Activated naive CD8-positive, alpha-beta T cell treated with anti-CD3 and anti-CD28 coated beads, Interleukin-2, amount 50 U/mL, for 24 hours (primary cell): ENCODE measurements at regions not wholly inside any gene's neighbourhood (a gene's known extent, or its start where the extent isn't known, plus 50 kb on each side); places are given as distances from the start of the nearest gene placed in this dataset.

Source experiments
- ATAC-seq: fragments of 150-1000 bp; cut with Tn5 transposase; one replicate; pipeline ENCODE4 v1.10.0; 2021
- DNase-seq: peaks from one replicate; pipeline ENCODE4 v3.0.0; 2021
- H3K27ac Mint-ChIP-seq: one replicate; pipeline ENCODE4 v1.8.0; 2021; ENCODE audit warnings: mild to moderate bottlenecking, mixed read lengths
- H3K27me3 Mint-ChIP-seq: one replicate; pipeline ENCODE4 v1.8.0; 2021; ENCODE audit warnings: mixed read lengths
- H3K36me3 Mint-ChIP-seq: one replicate; pipeline ENCODE4 v1.8.0; 2021; ENCODE audit warnings: low read depth, mixed read lengths
- H3K4me1 Mint-ChIP-seq: one replicate; pipeline ENCODE4 v1.8.0; 2021; ENCODE audit warnings: mixed read lengths
- H3K4me3 Mint-ChIP-seq: one replicate; pipeline ENCODE4 v1.8.0; 2021; ENCODE audit warnings: mild to moderate bottlenecking, moderate library complexity, mixed read lengths
- H3K9me3 Mint-ChIP-seq: one replicate; pipeline ENCODE4 v1.8.0; 2021; ENCODE audit warnings: mixed read lengths

DNA sequence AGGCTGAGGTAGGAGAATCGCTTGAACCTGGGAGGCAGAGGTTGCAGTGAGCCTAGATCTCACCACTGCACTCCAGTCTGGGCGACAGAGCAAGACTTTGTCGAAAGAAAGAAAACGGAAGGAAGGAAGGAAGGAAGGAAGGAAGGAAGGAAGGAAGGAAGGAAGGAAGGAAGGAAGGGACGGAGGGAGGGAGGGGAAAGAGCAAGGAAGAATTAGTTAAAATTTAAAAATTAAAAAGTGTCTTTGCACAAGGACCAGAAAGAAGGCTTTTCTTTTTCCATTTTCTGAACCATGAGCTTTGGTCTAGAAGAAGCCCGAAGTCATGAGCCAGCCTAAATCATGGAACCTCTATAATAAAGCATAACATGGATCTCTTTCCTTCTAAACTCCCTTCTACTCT, 138.2 kb upstream of the DNAJC10 start:
- H3K27ac Mint-ChIP-seq: no peak overlapping the region
- no peaks in the 10 kb centered on the region for H3K9me3 Mint-ChIP-seq
- no peaks in the 10 kb centered on the region for H3K4me1 Mint-ChIP-seq
- no peak for DNase-seq
- H3K4me3 Mint-ChIP-seq: no peak overlapping the region
- no peaks in the 10 kb centered on the region for H3K27me3 Mint-ChIP-seq
- no peaks in the 10 kb centered on the region for H3K36me3 Mint-ChIP-seq
- ATAC-seq: no peak

DNA sequence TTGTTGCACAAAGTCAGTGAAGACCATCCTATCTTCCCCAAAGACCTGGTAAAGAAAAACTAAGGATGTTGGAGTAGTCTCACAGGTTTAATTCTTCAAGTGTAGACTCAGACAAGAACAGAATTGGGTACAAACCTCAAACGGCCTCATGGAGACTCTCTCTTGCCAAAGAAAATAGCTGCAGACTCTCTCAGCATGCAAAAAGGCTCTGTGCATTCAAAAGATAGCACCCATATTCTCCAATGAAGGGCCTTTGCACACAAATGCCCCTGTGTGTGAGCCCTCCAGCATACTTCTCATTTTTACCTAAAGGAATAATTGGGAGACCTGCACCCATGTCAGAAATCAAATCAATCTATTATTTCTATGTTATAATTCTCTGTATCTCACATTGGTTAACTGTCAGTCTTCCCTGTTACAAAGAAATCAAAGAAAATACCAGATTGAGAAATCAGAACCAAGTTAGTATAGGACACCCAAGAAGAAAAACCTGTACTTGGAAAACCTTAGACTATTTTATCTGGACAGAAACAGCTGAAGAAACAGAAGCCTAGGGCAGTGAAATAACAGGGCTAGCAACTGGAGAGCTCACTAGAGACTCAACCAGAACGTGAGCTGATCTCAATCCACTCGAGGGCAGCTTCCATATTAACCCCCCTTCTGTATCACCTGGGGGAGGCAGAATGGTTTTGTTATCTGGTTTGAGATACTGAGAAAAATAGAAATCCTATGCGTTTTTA, 134.7 kb upstream of the DNAJC10 start:
- Mint-ChIP-seq H3K9me3 (no peaks in the 10 kb centered on the region), H3K27ac (no peak overlapping the region), H3K4me3 (no peak overlapping the region), H3K27me3 (no peaks in the 10 kb centered on the region), H3K36me3 (no peaks in the 10 kb centered on the region), H3K4me1 (no peaks in the 10 kb centered on the region)
- DNase-seq (no peak), ATAC-seq (no peak)

DNA sequence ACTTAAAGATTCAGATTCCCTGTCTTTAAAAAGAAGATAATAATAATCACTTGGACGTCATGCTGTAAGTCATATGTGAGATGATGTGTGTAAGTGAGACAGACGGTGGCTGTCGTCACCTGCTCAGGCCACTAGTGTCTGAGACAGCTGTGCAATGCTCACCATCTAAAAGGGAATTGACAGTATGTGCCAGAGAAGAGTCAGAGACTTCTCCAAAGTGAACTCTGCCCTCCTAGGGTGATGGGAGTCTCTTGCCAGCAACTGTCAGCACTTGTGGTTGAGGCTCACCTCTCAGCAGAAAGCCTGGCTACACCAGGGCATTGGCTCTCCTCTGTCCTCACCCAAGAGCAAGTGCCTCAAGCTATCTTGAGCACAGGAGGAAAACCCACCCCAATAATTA, 131.6 kb upstream of the DNAJC10 start:
- H3K9me3 Mint-ChIP-seq: no peaks in the 10 kb centered on the region
- no peaks in the 10 kb centered on the region for H3K4me1 Mint-ChIP-seq
- no peaks in the 10 kb centered on the region for H3K36me3 Mint-ChIP-seq
- DNase-seq: no peak
- no peak for ATAC-seq
- no peak overlapping the region for H3K27ac Mint-ChIP-seq
- H3K4me3 Mint-ChIP-seq: no peak overlapping the region
- H3K27me3 Mint-ChIP-seq: no peaks in the 10 kb centered on the region

DNA sequence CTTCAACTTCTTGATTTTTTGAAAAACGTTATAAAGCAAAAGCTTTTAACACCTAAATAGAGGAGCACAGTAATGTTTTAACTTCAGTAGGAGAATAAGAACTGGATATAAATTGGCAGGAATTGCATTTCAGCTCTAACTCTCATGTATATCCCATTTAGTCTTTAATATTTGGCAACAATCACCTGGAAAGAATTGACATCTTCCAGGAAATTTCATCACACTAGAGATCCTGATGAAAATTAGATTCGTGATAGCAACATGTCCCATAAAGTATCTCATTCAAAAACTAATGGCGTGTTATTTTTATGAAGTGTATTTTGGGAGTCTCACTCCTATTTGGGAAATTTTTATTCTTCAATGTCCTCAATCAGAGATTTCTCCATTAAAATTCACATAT, 131.1 kb upstream of the DNAJC10 start:
- no peaks in the 10 kb centered on the region for H3K9me3 Mint-ChIP-seq
- H3K27ac Mint-ChIP-seq: no peak overlapping the region
- DNase-seq (no peak), ATAC-seq (no peak)
- H3K27me3 Mint-ChIP-seq: no peaks in the 10 kb centered on the region
- no peak overlapping the region for H3K4me3 Mint-ChIP-seq
- H3K36me3 Mint-ChIP-seq: no peaks in the 10 kb centered on the region
- no peaks in the 10 kb centered on the region for H3K4me1 Mint-ChIP-seq

DNA sequence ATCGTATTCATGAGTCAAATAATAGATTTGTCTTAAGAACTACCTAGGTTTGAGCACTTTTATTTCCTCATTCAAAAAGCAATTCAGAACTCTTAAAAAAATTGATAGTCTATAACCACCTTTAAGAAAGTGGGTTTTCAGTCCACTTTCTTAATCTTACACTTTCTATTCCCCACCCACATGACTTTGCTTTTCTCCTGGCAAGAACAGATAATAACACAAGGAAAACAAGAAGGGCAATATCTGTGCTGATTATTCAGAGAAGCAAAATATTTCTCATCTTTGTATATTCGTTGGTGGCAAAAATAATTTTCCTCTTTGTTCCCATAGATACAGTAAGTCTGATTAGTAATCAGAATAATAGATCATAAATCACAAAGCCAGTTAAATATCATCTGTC, 130.6 kb upstream of the DNAJC10 start:
- DNase-seq: no peak
- no peaks in the 10 kb centered on the region for H3K4me1 Mint-ChIP-seq
- no peak overlapping the region for H3K27ac Mint-ChIP-seq
- no peaks in the 10 kb centered on the region for H3K9me3 Mint-ChIP-seq
- H3K27me3 Mint-ChIP-seq: no peaks in the 10 kb centered on the region
- no peak overlapping the region for H3K4me3 Mint-ChIP-seq
- H3K36me3 Mint-ChIP-seq: no peaks in the 10 kb centered on the region
- no peak for ATAC-seq

DNA sequence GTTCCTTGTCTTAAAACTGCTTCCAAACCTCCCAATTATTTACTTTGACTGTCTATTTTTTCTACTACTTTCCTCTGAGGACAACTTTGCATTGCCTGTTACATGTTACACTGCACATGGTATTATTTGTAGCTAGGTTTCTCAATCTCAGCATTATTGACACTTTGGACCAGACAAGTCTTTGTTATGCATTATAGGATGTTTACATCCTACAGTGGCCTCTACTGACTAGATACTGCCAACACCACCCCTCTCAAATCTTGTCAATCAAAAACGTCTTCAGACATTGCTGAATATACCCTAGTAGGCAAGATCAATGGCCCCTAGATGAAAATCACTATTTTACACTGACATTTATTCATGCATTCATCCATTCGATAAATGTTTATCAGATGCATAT, 129.6 kb upstream of the DNAJC10 start:
- Mint-ChIP-seq H3K27ac (no peak overlapping the region), H3K9me3 (no peaks in the 10 kb centered on the region)
- ATAC-seq: no peak

DNA sequence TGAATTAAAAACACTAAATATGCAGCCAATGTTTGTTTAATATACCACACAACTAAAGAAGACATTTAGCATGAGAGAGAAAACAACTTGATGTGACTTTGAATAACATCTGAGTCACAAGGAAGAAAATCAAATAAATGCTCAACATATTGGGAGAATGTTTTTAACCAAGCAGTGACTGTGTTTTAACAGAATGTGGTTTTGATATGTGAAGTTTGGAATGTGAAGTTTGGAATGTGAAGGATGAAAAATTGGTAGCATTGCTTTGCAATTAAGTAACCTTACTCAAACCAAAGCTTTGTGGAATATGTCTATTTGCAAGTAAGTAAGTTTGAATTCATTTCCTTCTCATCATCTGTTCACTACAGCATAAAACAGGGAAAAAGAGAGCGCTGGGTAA, 128.2 kb upstream of the DNAJC10 start:
- no peaks in the 10 kb centered on the region for H3K27me3 Mint-ChIP-seq
- no peaks in the 10 kb centered on the region for H3K36me3 Mint-ChIP-seq
- H3K4me3 Mint-ChIP-seq: no peak overlapping the region
- no peak for DNase-seq
- H3K27ac Mint-ChIP-seq: no peak overlapping the region
- no peak for ATAC-seq
- H3K9me3 Mint-ChIP-seq: no peaks in the 10 kb centered on the region
- no peaks in the 10 kb centered on the region for H3K4me1 Mint-ChIP-seq

More for the DNA sequence above, 129.6 kb upstream of the DNAJC10 start:
- H3K4me3 Mint-ChIP-seq: no peak overlapping the region
- no peaks in the 10 kb centered on the region for H3K4me1 Mint-ChIP-seq
- DNase-seq: no peak
- H3K27me3 Mint-ChIP-seq: no peaks in the 10 kb centered on the region
- H3K36me3 Mint-ChIP-seq: no peaks in the 10 kb centered on the region

DNA sequence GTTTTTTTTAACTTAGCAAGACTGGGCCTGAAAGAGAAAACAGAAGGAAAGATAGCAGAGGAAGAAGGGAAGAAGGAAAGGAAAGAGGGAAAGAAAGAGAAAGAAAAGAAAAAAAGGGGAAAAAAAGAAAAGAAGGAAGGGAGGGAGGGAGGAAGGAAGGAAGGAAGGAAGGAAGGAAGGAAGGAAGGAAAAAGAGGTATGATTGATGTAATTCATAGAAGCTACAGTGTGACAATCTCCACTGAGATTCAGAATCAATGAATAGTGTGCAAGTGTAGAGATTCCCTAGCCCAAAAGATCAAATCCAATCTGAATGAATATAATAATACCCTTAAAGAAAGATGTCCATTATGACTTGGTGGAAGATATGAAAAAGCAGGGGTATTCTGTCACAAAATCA, 126.9 kb upstream of the DNAJC10 start:
- no peaks in the 10 kb centered on the region for H3K4me1 Mint-ChIP-seq
- no peaks in the 10 kb centered on the region for H3K9me3 Mint-ChIP-seq
- no peaks in the 10 kb centered on the region for H3K36me3 Mint-ChIP-seq

DNA sequence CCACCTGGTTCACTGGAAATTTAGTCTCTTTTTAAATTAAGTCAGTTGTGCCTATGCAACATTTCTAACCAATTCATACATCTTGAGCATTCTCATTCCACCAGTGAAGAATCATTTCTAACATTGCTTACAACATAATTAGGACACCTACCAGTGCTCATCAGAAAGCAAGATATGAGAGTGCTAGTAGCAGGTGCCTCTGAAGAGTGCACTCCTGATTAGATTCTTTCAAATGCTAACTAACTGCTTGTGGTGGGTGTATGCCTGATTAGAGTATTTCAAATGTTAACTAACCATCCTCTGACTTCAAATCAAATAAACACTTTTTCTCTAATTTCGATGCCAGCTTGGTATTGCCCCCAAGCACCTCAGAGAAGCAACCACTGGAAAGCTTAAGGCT, 124.3 kb upstream of the DNAJC10 start:
- H3K4me3 Mint-ChIP-seq: no peak overlapping the region
- DNase-seq: no peak
- H3K27ac Mint-ChIP-seq: no peak overlapping the region
- no peaks in the 10 kb centered on the region for H3K9me3 Mint-ChIP-seq
- no peaks in the 10 kb centered on the region for H3K27me3 Mint-ChIP-seq
- H3K4me1 Mint-ChIP-seq: no peaks in the 10 kb centered on the region
- ATAC-seq: no peak
- no peaks in the 10 kb centered on the region for H3K36me3 Mint-ChIP-seq

More for the DNA sequence above, 126.9 kb upstream of the DNAJC10 start:
- no peak for DNase-seq
- no peak overlapping the region for H3K4me3 Mint-ChIP-seq
- ATAC-seq: no peak
- no peaks in the 10 kb centered on the region for H3K27me3 Mint-ChIP-seq
- H3K27ac Mint-ChIP-seq: no peak overlapping the region

DNA sequence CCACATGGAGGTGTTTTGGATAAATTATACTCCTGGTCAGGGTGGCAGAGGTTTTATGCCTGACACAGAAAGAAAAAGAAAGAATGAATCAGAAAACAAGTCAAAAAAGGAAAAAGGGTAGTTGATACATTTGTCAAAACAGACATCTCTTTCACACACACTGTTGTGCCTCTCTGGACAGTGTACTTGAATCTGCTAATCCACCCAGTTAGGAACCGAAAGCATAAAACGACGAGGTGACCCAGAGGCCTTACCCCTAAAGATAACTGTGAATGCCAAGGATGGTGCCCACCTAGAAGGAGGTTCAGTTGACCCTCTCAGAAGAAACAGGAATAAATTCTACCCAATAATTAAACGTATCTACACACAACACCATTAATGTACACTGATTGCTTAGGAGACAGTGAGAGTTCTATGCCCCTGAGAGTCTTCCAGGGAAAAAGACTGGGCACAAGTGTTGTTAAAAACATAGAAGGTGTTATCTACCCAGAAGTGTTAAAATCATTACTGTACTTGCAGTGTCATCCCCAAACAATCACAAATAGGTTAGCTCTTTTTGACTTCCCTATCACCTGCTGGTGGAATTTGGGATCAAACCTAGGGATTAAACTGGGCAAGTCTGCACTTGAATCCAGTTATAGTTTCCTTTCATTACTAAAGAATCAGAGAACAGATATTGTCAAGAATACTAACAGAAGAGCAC, 123.2 kb upstream of the DNAJC10 start:
- no peak overlapping the region for H3K4me3 Mint-ChIP-seq
- DNase-seq: no peak
- H3K27ac Mint-ChIP-seq: no peak overlapping the region
- no peaks in the 10 kb centered on the region for H3K4me1 Mint-ChIP-seq
- no peak for ATAC-seq
- H3K9me3 Mint-ChIP-seq: no peaks in the 10 kb centered on the region
- no peaks in the 10 kb centered on the region for H3K36me3 Mint-ChIP-seq
- H3K27me3 Mint-ChIP-seq: peaks cover 2% of the 10 kb centered on the region

DNA sequence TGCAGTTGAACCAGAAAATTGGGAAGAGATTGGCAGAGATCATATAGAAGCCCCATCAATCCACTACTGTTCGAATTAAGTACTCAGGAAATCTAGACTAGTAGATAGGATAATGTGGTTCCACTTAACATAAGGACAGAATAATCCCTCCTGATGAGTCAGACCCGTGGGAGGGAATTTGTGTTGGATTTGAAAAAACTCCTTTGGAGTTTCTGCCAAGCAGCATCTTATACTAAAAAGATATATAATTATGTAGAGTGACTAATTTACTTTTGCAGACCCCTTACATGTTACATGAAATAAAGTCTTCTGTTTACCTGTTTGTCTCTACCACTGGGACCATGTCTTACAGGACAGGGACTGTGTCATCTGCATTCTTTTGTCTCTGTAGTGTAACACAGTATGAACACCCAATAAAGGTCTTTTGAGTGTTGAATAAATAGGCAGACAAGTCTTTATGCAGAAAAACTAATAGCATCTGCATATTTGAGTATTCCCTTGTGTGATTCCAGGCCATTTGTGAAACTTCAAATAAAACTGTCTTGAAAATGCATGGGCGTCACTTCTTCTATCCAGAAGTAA, 122.6 kb upstream of the DNAJC10 start:
- Mint-ChIP-seq H3K27me3 (peaks cover 2% of the 10 kb centered on the region), H3K4me3 (no peak overlapping the region), H3K27ac (no peak overlapping the region), H3K4me1 (no peaks in the 10 kb centered on the region), H3K36me3 (no peaks in the 10 kb centered on the region), H3K9me3 (no peaks in the 10 kb centered on the region)
- DNase-seq (no peak), ATAC-seq (no peak)

DNA sequence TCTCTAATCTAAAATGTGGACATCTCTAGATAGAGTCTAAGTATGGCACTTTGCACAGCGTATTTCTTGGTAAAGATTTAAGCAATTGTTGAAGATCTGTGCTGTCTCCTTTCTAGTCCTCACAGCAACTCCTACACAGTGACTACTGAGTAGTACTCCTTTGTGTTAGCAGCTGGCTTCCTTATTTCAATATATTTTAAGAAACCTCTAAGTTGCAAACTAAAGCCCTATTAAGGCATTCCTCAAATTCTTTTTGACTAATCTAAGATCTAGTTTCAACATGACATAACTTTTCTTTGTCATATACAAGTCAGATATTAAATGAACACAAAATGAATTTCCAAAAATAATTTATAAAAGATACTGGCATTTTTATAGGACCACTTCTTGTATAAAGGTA, 121.8 kb upstream of the DNAJC10 start:
- Mint-ChIP-seq H3K9me3 (no peaks in the 10 kb centered on the region), H3K4me1 (no peaks in the 10 kb centered on the region), H3K4me3 (no peak overlapping the region), H3K27ac (no peak overlapping the region), H3K27me3 (peaks cover 2% of the 10 kb centered on the region), H3K36me3 (no peaks in the 10 kb centered on the region)
- ATAC-seq: no peak
- no peak for DNase-seq

DNA sequence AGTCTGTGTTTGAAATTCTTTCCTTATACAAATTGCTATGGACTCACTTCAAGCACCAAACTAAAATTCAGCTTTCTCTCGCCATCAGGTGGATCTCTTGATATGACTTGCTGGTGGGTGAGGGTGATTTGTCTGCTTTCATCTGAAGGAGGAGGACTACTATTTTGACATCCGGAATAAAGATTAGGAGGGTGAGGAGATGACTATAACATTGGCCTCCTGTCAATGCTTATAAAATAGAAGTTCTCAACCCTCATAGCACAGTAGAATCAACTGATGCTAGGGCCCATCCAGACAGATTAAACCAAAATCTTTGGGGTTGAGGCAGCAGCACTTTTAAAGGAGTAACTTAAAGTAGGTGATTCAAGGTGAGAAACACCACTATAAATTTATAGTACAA, 120.4 kb upstream of the DNAJC10 start:
- Mint-ChIP-seq H3K4me3 (no peak overlapping the region), H3K27ac (no peak overlapping the region), H3K27me3 (peaks cover 2% of the 10 kb centered on the region), H3K36me3 (no peaks in the 10 kb centered on the region), H3K4me1 (no peaks in the 10 kb centered on the region), H3K9me3 (no peaks in the 10 kb centered on the region)
- DNase-seq (no peak), ATAC-seq (no peak)

DNA sequence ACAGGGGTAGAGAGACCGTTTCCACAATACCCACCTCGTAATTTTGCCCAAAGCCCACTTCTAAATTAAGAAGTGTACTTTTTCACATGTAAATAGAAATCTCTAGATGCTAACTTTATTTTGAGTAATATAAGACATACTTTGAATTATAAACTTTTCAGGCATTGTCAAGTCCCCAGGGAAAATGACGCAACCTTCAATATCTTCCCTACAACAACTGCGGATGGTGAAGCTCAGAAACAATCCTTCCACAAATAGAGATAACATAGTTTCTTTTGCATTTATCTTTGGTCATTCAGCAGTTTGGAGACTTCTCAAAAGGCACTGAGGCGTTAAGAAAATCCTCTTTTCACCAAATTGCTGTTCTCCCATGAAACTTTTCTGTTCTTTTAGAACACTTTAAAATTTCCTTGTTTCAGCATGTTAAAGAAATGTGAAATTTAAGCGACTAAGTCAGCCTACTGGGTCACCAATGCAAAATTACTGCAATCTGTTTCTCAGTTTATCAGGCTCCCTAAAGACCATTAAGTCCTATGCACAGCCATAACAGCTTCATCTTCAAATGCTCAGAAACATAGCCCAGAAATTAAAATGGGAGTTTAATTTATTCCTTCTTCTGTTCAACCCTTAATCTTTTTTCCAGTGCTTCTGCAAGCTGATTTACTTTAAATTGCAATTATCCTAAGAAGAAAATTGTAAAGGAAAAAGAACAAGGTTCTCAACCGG, 118.3 kb upstream of the DNAJC10 start:
- no peak overlapping the region for H3K27ac Mint-ChIP-seq
- no peak overlapping the region for H3K4me3 Mint-ChIP-seq
- no peaks in the 10 kb centered on the region for H3K9me3 Mint-ChIP-seq
- ATAC-seq: no peak
- no peaks in the 10 kb centered on the region for H3K4me1 Mint-ChIP-seq
- peaks cover 2% of the 10 kb centered on the region for H3K27me3 Mint-ChIP-seq
- no peaks in the 10 kb centered on the region for H3K36me3 Mint-ChIP-seq
- DNase-seq: no peak

DNA sequence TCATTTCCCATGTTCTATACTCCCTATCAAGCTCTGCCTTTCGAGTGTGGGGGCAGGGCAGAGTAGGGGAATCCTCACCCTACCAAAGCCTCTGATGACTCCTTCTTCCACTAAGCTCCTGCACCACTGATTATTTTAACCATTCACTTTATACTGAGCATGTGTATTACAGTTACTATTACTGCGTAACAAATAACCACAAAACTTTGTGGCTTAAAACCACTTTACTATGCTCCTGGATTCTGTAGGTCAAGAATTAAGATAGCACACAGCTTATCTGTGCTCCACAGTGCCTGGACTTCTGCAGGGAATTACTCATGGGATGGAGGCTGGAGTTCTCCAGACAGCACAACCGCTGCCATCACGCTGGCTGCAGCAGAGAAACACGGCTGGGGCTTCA, 117.4 kb upstream of the DNAJC10 start:
- no peak for DNase-seq
- ATAC-seq: no peak
- no peak overlapping the region for H3K27ac Mint-ChIP-seq
- no peaks in the 10 kb centered on the region for H3K36me3 Mint-ChIP-seq
- no peaks in the 10 kb centered on the region for H3K9me3 Mint-ChIP-seq
- no peak overlapping the region for H3K4me3 Mint-ChIP-seq
- no peaks in the 10 kb centered on the region for H3K4me1 Mint-ChIP-seq
- H3K27me3 Mint-ChIP-seq: peaks cover 2% of the 10 kb centered on the region
